Fibroblast of lung (primary cell): ENCODE measurements at regions not wholly inside any gene's neighbourhood (a gene's known extent, or its start where the extent isn't known, plus 50 kb on each side); places are given as distances from the start of the nearest gene placed in this dataset.
"Not testable (repeated sequence)": the region's sequence is repeated elsewhere in the genome, so short reads cannot be mapped to it uniquely, and the experiment has no call there.

Experiments
- DNase-seq, 2 donors: peaks; one replicate each; pipeline versions ENCODE4 v3.0.0 to v3.0.0-alpha.2; 2010; ENCODE audit warnings: low read depth in 2 of 2
- H2AFZ ChIP-seq: 2 replicates; pipeline ENCODE4 v1.5.1; 2012; ENCODE audit warnings: low read length, control low read depth, inconsistent platforms
- H3K27ac ChIP-seq: 2 replicates; pipeline ENCODE4 v1.5.1; 2011; ENCODE audit warnings: low read length, control low read depth; ENCODE audit not compliant: insufficient read depth
- H3K27me3 ChIP-seq: 2 replicates; pipeline ENCODE4 v1.5.1; 2011; ENCODE audit warnings: mild to moderate bottlenecking, low read length; ENCODE audit not compliant: control insufficient read depth, insufficient read depth
- H3K36me3 ChIP-seq: 2 replicates; pipeline ENCODE4 v1.5.1; 2011; ENCODE audit warnings: low read length; ENCODE audit not compliant: control insufficient read depth, insufficient read depth
- H3K4me1 ChIP-seq: 2 replicates; pipeline ENCODE4 v1.5.1; 2011; ENCODE audit warnings: low read length; ENCODE audit not compliant: control insufficient read depth, insufficient read depth; ENCODE audit errors: extremely low read depth
- H3K4me2 ChIP-seq: 2 replicates; pipeline ENCODE4 v1.5.1; 2011; ENCODE audit warnings: low read length, control low read depth; ENCODE audit not compliant: insufficient read depth; ENCODE audit errors: extremely low read depth
- H3K4me3 ChIP-seq, 4 experiments: fragments of 200-600 bp in 1 of 4; sonication (generic) in 1 of 4; replicated peaks in 1 of 4; 2 replicates each; pipeline ENCODE4 v1.5.1; 2011 to 2016; ENCODE audit warnings: low read length in 4 of 4, low read depth in 3 of 4, mild to moderate bottlenecking in 3 of 4, control low read depth in 2 of 4, inconsistent platforms in 1 of 4, mixed read lengths in 1 of 4; ENCODE audit not compliant: insufficient read depth in 1 of 4; ENCODE audit errors: control extremely low read depth in 1 of 4
- H3K79me2 ChIP-seq: 2 replicates; pipeline ENCODE4 v1.5.1; 2012; ENCODE audit warnings: mild to moderate bottlenecking, low read length, inconsistent platforms; ENCODE audit not compliant: control insufficient read depth, insufficient read depth
- H3K9ac ChIP-seq: 2 replicates; pipeline ENCODE4 v1.5.1; 2011; ENCODE audit warnings: mild to moderate bottlenecking, low read length, control low read depth; ENCODE audit not compliant: insufficient read depth
- H3K9me3 ChIP-seq: 2 replicates; pipeline ENCODE4 v1.5.1; 2012; ENCODE audit warnings: low read depth, low read length; ENCODE audit not compliant: control insufficient read depth, insufficient read depth
- H4K20me1 ChIP-seq: 2 replicates; pipeline ENCODE4 v1.5.1; 2011; ENCODE audit warnings: low read length; ENCODE audit not compliant: control insufficient read depth, insufficient read depth; ENCODE audit errors: extremely low read depth
- CTCF ChIP-seq, 2 donors: IDR thresholded peaks in 1 of 2; conservative IDR thresholded peaks in 1 of 2; 1 replicate in 1 of 2; 2 replicates in 1 of 2; pipeline ENCODE4 v1.5.1; 2011 to 2012; ENCODE audit warnings: low read length in 2 of 2, control low read depth in 1 of 2, inconsistent platforms in 1 of 2, low read depth in 1 of 2, mild to moderate bottlenecking in 1 of 2
- EZH2 ChIP-seq: IDR thresholded peaks from 2 replicates; pipeline ENCODE4 v1.5.1; 2012; ENCODE audit warnings: low read length, control low read depth, mild to moderate bottlenecking; ENCODE audit errors: missing control alignments

- no peak overlapping the region for H3K4me3 ChIP-seq
- no peaks in the 10 kb centered on the region for H3K27me3 ChIP-seq
- H2AFZ ChIP-seq: no peak overlapping the region
- H3K36me3 ChIP-seq: no peaks in the 10 kb centered on the region
- DNase-seq: no peak
- H3K9ac ChIP-seq: no peak overlapping the region
- H3K27ac ChIP-seq: no peak overlapping the region
- no peaks in the 10 kb centered on the region for H3K9me3 ChIP-seq
- no peak overlapping the region for H3K4me2 ChIP-seq
- no peaks in the 10 kb centered on the region for H4K20me1 ChIP-seq
- H3K4me1 ChIP-seq: no peaks in the 10 kb centered on the region
- no peaks in the 10 kb centered on the region for H3K79me2 ChIP-seq
- TF ChIP-seq CTCF (conservative IDR thresholded peaks at IDR 0.05 in 1 of 2, IDR thresholded peaks at IDR 0.05 in 1 of 2; ENCODE audit: low read depth in 1 of 2, low read length in 2 of 2) (no peak), EZH2 (no peak)
Observed at GRCh38 chr1:199247891-199248290, 609.1 kb downstream of the PTPRC start.

GRCh38 chr1:199254040-199254439 is 615.2 kb downstream of the PTPRC start:
- H4K20me1 ChIP-seq, H3K36me3 ChIP-seq, DNase-seq, H3K4me1 ChIP-seq, H3K27me3 ChIP-seq, H2AFZ ChIP-seq, H3K4me2 ChIP-seq, H3K9ac ChIP-seq, H3K79me2 ChIP-seq, H3K4me3 ChIP-seq, H3K27ac ChIP-seq, H3K9me3 ChIP-seq: not testable (repeated sequence)

GRCh38 chr1:199261328-199261727 is 622.5 kb downstream of the PTPRC start:
- no peaks in the 10 kb centered on the region for H3K79me2 ChIP-seq
- TF ChIP-seq EZH2 (no peak), CTCF (conservative IDR thresholded peaks at IDR 0.05 in 1 of 2, IDR thresholded peaks at IDR 0.05 in 1 of 2; ENCODE audit: low read depth in 1 of 2, low read length in 2 of 2) (no peak)
- no peak overlapping the region for H3K4me3 ChIP-seq
- no peak overlapping the region for H3K9ac ChIP-seq
- no peak for DNase-seq
- H3K27me3 ChIP-seq: no peaks in the 10 kb centered on the region
- no peak overlapping the region for H2AFZ ChIP-seq
- H3K4me1 ChIP-seq: no peaks in the 10 kb centered on the region
- no peak overlapping the region for H3K27ac ChIP-seq
- H3K9me3 ChIP-seq: no peaks in the 10 kb centered on the region
- no peak overlapping the region for H3K4me2 ChIP-seq
- no peaks in the 10 kb centered on the region for H4K20me1 ChIP-seq
- H3K36me3 ChIP-seq: no peaks in the 10 kb centered on the region

- Histone ChIP-seq H3K4me1 (no peaks in the 10 kb centered on the region), H3K9ac (no peak overlapping the region), H3K27ac (no peak overlapping the region), H3K79me2 (no peaks in the 10 kb centered on the region), H4K20me1 (no peaks in the 10 kb centered on the region), H3K9me3 (no peaks in the 10 kb centered on the region), H2AFZ (no peak overlapping the region), H3K4me3 (no peak overlapping the region), H3K4me2 (no peak overlapping the region), H3K27me3 (no peaks in the 10 kb centered on the region), H3K36me3 (no peaks in the 10 kb centered on the region)
- DNase-seq: no peak
- no peak for TF ChIP-seq CTCF (conservative IDR thresholded peaks at IDR 0.05 in 1 of 2, IDR thresholded peaks at IDR 0.05 in 1 of 2; ENCODE audit: low read depth in 1 of 2, low read length in 2 of 2)
- TF ChIP-seq EZH2: no peak
Observed at GRCh38 chr1:199264283-199264682, 625.4 kb downstream of the PTPRC start.
